ENCODE measurements at regions not wholly inside any gene's neighbourhood (a gene's known extent, or its start where the extent isn't known, plus 50 kb on each side); places are given as distances from the start of the nearest gene placed in this dataset.
"Not testable (repeated sequence)": the region's sequence is repeated elsewhere in the genome, so short reads cannot be mapped to it uniquely, and the experiment has no call there.

DNA sequence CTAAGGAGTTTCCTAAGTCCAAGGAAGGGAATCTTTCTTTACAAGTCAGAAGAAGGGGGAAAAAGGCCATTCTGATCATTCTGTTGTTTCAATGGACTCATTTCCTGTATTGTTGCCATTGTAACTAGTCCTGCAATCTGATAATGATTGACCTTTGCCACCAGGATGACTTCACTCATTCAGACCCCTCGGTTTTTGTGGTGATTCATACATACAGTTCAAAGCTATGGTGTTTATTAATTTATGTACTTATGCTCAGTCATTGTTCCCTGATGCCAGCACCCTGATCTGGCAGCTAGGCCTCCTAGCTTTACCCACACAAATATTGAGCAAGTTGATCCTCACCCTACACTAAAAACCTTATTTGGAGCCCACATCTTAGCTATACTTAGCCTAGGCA is 57.6 kb upstream of the ZNF519 start:
- peak overlapping the region; percentile 17 for H3K4me3 Mint-ChIP-seq (ENCODE audit: low read depth, unreplicated experiment)
- peak; percentile 40 for DNase-seq
- no peaks in the 10 kb centered on the region for H3K36me3 Mint-ChIP-seq (ENCODE audit: insufficient read depth, unreplicated experiment)
- intact Hi-C loops (cut with micrococcal nuclease; ENCODE audit: unreplicated experiment), result no loop called here
- no peaks in the 10 kb centered on the region for H3K27me3 Mint-ChIP-seq (ENCODE audit: unreplicated experiment)
- TF ChIP-seq, protein P1, sequence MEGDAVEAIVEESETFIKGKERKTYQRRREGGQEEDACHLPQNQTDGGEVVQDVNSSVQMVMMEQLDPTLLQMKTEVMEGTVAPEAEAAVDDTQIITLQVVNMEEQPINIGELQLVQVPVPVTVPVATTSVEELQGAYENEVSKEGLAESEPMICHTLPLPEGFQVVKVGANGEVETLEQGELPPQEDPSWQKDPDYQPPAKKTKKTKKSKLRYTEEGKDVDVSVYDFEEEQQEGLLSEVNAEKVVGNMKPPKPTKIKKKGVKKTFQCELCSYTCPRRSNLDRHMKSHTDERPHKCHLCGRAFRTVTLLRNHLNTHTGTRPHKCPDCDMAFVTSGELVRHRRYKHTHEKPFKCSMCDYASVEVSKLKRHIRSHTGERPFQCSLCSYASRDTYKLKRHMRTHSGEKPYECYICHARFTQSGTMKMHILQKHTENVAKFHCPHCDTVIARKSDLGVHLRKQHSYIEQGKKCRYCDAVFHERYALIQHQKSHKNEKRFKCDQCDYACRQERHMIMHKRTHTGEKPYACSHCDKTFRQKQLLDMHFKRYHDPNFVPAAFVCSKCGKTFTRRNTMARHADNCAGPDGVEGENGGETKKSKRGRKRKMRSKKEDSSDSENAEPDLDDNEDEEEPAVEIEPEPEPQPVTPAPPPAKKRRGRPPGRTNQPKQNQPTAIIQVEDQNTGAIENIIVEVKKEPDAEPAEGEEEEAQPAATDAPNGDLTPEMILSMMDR (IDR thresholded peaks at IDR 0.05; ENCODE audit: unreplicated experiment), result no peak
- peaks cover 2% of the 10 kb centered on the region for H3K9me3 Mint-ChIP-seq (ENCODE audit: low read depth, unreplicated experiment)
- no TSS peak for BruUV-seq (replicated peaks)
- peak overlapping the region; percentile 90 for H3K27ac Mint-ChIP-seq (ENCODE audit: unreplicated experiment)
- CTCF ChIA-PET, result no interaction called here
- H3K4me1 Mint-ChIP-seq (ENCODE audit: low read depth, unreplicated experiment), result peaks cover 39% of the 10 kb centered on the region

DNA sequence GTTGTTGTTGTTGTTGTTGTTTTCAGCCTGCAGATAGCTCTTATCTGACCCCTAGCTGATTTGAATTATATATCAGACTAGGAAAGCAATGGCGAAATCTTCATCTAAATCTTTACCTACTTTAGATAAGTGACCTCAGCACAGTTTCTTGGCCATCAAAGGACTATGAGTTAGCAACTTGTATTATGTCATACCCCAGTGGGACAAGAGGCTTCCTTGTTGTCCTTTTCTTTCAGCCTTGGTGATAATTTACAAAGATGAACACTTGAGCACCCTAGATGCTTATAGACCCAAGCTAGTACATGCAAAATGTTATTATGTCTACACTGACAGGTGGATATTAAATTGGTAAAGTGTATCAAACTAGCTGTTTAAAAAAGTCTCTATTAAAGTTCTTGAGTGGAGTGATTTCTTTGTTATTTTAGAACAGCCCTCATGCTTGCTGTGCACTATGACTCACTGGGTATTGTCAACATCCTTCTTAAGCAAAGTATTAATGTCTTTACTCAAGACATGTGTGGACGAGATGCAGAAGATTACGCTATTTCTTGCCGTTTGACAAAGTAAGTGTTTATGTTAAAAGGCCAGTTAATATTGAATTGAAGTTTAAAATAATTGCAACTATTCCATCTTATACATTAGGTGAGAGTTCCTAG is 56.6 kb upstream of the ZNF519 start:
- H3K36me3 Mint-ChIP-seq (ENCODE audit: insufficient read depth, unreplicated experiment); H3K27me3 Mint-ChIP-seq (ENCODE audit: unreplicated experiment); H3K9me3 Mint-ChIP-seq (ENCODE audit: low read depth, unreplicated experiment); BruUV-seq (replicated peaks); DNase-seq; H3K4me3 Mint-ChIP-seq (ENCODE audit: low read depth, unreplicated experiment); intact Hi-C loops (cut with micrococcal nuclease; ENCODE audit: unreplicated experiment); CTCF ChIA-PET: not testable (repeated sequence)
- Mint-ChIP-seq H3K27ac (ENCODE audit: unreplicated experiment) (peak overlapping the region; percentile 90), H3K4me1 (ENCODE audit: low read depth, unreplicated experiment) (peaks cover 39% of the 10 kb centered on the region)

All from Calu3 (cell line).